HL-60 (cell line): ENCODE measurements at regions not wholly inside any gene's neighbourhood (a gene's known extent, or its start where the extent isn't known, plus 50 kb on each side); places are given as distances from the start of the nearest gene placed in this dataset.

ENCODE experiments used
- DNase-seq, 2 experiments: peaks; one replicate each; pipeline ENCODE4 v3.0.0-alpha.2; 2010 to 2020; ENCODE audit warnings: low read depth in 1 of 2, low spot score in 1 of 2
- H3K27ac ChIP-seq: fragments of 250-450 bp; sonication (Bioruptor Pico); replicated peaks from 2 replicates; pipeline ENCODE4 v1.5.1; 2020; ENCODE audit warnings: mild to moderate bottlenecking, moderate library complexity
- H3K27me3 ChIP-seq: fragments of 250-450 bp; sonication (Bioruptor Pico); 2 replicates; pipeline ENCODE4 v1.5.1; 2021; ENCODE audit warnings: mild to moderate bottlenecking, moderate library complexity; ENCODE audit not compliant: insufficient read depth, poor library complexity, severe bottlenecking
- H3K4me3 ChIP-seq: replicated peaks from 2 replicates; pipeline ENCODE4 v1.5.1; 2011; ENCODE audit warnings: mild to moderate bottlenecking, control low read depth, low read length; ENCODE audit not compliant: insufficient read depth
- CTCF ChIP-seq: IDR thresholded peaks from one replicate; pipeline ENCODE4 v1.5.1; 2011; ENCODE audit warnings: low read length, control low read depth, inconsistent platforms; ENCODE audit not compliant: insufficient read depth
- GABPA ChIP-seq: IDR thresholded peaks from 2 replicates; pipeline ENCODE4 v1.6.1; 2012; ENCODE audit warnings: low read depth
- POLR2AphosphoS5 ChIP-seq: IDR thresholded peaks from 2 replicates; pipeline ENCODE4 v1.6.1; 2012; ENCODE audit warnings: low read depth
- REST ChIP-seq: IDR thresholded peaks from 2 replicates; pipeline ENCODE4 v1.6.1; 2012; ENCODE audit warnings: low read depth; ENCODE audit not compliant: insufficient replicate concordance
- SPI1 ChIP-seq: IDR thresholded peaks from 2 replicates; pipeline ENCODE4 v1.6.1; 2012; ENCODE audit warnings: low read depth, mild to moderate bottlenecking, borderline replicate concordance

GRCh38 chr9:109969011-109969410 lies 189.0 kb downstream of the PALM2AKAP2 start:
- no peaks in the 10 kb centered on the region for H3K27me3 ChIP-seq
- H3K4me3 ChIP-seq = no peak overlapping the region
- DNase-seq = no peak
- no peak overlapping the region for H3K27ac ChIP-seq
- TF ChIP-seq REST (no peak), SPI1 (no peak), CTCF (peak; percentile 4), POLR2AphosphoS5 (no peak), GABPA (no peak)

GRCh38 chr9:109969573-109970237 lies 189.7 kb downstream of the PALM2AKAP2 start:
- Histone ChIP-seq H3K4me3 (no peak overlapping the region), H3K27me3 (no peaks in the 10 kb centered on the region), H3K27ac (no peak overlapping the region)
- no peak for DNase-seq
- TF ChIP-seq GABPA (no peak), POLR2AphosphoS5 (no peak), REST (no peak), SPI1 (no peak), CTCF (no peak)

GRCh38 chr9:109971226-109971625 lies 191.2 kb downstream of the PALM2AKAP2 start:
- H3K4me3 ChIP-seq = no peak overlapping the region
- no peak for TF ChIP-seq REST
- TF ChIP-seq GABPA = no peak
- no peak for TF ChIP-seq POLR2AphosphoS5
- no peak for TF ChIP-seq SPI1
- no peak for TF ChIP-seq CTCF
- DNase-seq = no peak
- no peak overlapping the region for H3K27ac ChIP-seq
- no peaks in the 10 kb centered on the region for H3K27me3 ChIP-seq
